HG02970 (cell line): ENCODE measurements at regions not wholly inside any gene's neighbourhood (a gene's known extent, or its start where the extent isn't known, plus 50 kb on each side); places are given as distances from the start of the nearest gene placed in this dataset.
"Not testable (repeated sequence)": the region's sequence is repeated elsewhere in the genome, so short reads cannot be mapped to it uniquely, and the experiment has no call there.

ENCODE experiments used
- ATAC-seq: cut with Tn5 transposase; IDR thresholded peaks from one replicate; pipeline ENCODE4 v1.9.1; 2021; ENCODE audit warnings: mild to moderate bottlenecking, moderate library complexity, moderate number of reproducible peaks; ENCODE audit not compliant: unreplicated experiment, low FRiP score

- ATAC-seq = no peak
Observed at GRCh38 chr22:34414467-34415440, 494.5 kb upstream of the LARGE1 start.

GRCh38 chr22:34416022-34416860, 496.0 kb upstream of the LARGE1 start:
- ATAC-seq = no peak

- ATAC-seq = not testable (repeated sequence)
Observed at GRCh38 chr22:34422948-34423347, 502.7 kb upstream of the LARGE1 start.

GRCh38 chr22:34427436-34427835, 507.2 kb upstream of the LARGE1 start:
- no peak for ATAC-seq

- ATAC-seq = no peak
Observed at GRCh38 chr22:34427841-34428240, 507.6 kb upstream of the LARGE1 start.

GRCh38 chr22:34429314-34429713, 509.0 kb upstream of the LARGE1 start:
- ATAC-seq = no peak

GRCh38 chr22:34430386-34430785, 510.1 kb upstream of the LARGE1 start:
- no peak for ATAC-seq

- no peak for ATAC-seq
Observed at GRCh38 chr22:34434371-34434770, 514.1 kb upstream of the LARGE1 start.

- ATAC-seq = no peak
Observed at GRCh38 chr22:34437140-34437539, 516.9 kb upstream of the LARGE1 start.

- ATAC-seq = no peak
Observed at GRCh38 chr22:34454598-34454997, 534.3 kb upstream of the LARGE1 start.

- ATAC-seq = no peak
Observed at GRCh38 chr22:34462795-34463194, 542.5 kb upstream of the LARGE1 start.

GRCh38 chr22:34475886-34476285, 555.6 kb upstream of the LARGE1 start:
- no peak for ATAC-seq

- no peak for ATAC-seq
Observed at GRCh38 chr22:34476762-34477161, 556.5 kb upstream of the LARGE1 start.

GRCh38 chr22:34481090-34481489, 560.8 kb upstream of the LARGE1 start:
- ATAC-seq = no peak

- no peak for ATAC-seq
Observed at GRCh38 chr22:34486381-34486780, 566.1 kb upstream of the LARGE1 start.

- ATAC-seq = no peak
Observed at GRCh38 chr22:34489861-34490260, 569.6 kb upstream of the LARGE1 start.

- ATAC-seq = no peak
Observed at GRCh38 chr22:34490886-34491285, 570.6 kb upstream of the LARGE1 start.

GRCh38 chr22:34493486-34493885, 572.5 kb upstream of the ISX start:
- no peak for ATAC-seq

- no peak for ATAC-seq
Observed at GRCh38 chr22:34501366-34501965, 564.5 kb upstream of the ISX start.

GRCh38 chr22:34502821-34503220, 563.1 kb upstream of the ISX start:
- ATAC-seq = no peak

GRCh38 chr22:34508797-34509196, 557.2 kb upstream of the ISX start:
- ATAC-seq = no peak
